ENCODE measurements at regions not wholly inside any gene's neighbourhood (a gene's known extent, or its start where the extent isn't known, plus 50 kb on each side); places are given as distances from the start of the nearest gene placed in this dataset.
"Not testable (repeated sequence)": the region's sequence is repeated elsewhere in the genome, so short reads cannot be mapped to it uniquely, and the experiment has no call there.

DNA sequence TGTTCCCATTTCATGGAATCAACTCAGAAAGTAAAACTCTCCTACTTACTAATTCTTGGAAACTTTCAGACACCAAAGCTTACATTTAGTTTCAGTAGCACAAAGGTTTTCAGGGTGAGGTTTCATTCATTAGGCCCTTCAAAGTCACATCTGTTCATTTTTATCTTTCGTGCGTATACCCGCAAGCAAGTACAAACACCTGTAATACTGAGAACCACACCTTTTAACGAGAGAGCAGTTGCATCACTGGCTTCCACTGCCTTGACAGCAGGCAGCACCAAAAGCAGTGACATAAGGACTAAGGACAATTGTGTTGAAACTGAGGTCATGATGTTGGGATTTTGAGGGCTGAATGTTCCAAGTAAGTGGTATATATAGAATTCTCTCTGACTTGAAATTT is 60.5 kb downstream of the GOLGA6L22 start:
- DNase-seq (ENCODE audit: low spot score) = not testable (repeated sequence)

DNA sequence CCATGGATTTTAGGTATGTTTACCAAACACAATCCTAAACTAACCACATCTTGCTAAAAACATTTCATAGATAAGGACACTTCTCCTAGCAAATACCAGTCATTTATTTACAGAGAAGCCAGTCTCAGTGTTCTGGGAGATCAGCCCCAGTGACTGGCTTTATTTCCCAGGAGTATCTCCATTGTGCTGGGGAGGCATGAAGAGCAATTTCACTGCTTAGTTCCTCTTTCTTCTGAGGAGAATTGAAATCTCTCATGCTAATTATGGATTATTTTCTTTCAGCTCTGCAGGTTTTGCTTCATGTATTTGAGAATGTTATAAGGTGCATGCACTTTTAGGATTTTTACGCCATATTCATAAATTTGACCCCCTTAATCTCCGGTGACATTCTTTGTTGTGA is 67.8 kb downstream of the GOLGA6L22 start:
- DNase-seq (ENCODE audit: low spot score) = not testable (repeated sequence)

DNA sequence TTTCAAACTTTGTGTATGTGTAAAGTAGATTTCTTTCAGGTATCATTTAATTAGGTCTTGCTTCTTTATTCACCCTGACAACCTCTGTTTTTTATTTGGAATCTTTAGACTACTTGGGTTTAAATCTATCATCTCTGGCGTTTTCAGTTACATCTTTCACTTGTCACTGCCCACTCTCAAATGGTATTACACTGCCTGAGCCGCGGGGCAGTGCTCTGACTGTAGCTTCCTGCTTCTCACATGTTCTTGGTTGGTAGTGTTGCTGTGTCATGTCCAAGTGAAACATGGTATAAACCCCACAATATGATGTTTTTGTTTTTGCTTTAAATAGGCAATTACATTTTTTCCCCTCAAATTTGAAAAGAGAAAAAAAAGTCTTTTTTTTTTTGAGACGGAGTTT is 68.3 kb downstream of the GOLGA6L22 start:
- DNase-seq (ENCODE audit: low spot score) = not testable (repeated sequence)

DNA sequence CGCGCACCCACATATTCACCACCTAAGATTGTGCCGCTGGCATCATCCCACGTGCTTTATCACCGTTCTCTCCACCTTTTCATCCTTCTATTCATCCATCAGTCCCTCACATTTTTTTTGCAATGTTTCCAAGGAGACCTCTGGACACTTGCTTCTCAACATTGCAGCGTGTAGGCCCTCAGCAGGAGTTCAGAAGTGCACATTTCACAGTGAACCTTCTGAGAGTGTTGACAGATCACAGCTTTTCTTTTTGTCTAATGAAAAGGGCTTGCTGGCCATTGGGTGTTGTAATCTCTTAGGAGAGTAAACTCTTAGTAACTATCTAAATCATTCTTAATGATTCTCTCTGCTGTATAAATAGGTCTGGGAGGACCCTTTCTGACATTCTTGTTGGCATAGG is 70.5 kb downstream of the GOLGA6L22 start:
- not testable (repeated sequence) for DNase-seq (ENCODE audit: low spot score)

DNA sequence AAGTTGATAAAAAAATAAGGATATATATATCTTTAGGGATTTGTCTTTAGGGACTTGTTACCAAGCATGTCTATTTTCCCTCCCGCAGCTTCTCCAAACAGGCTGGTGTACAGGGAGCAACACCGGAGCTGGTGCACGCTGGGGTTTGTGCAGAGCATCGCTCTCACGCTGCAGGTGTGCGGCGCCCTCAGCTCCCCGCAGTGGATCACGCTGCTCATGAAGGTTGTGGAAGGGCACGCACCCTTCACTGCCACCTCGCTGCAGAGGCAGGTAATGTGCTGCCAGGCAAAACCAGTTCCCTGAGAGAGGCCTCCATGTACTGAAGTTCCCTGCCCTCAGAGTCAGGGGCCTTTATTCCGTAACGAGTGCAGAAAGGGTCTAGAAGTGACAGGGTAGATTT is 101.0 kb downstream of the GOLGA6L22 start:
- DNase-seq (ENCODE audit: low spot score) = not testable (repeated sequence)

DNA sequence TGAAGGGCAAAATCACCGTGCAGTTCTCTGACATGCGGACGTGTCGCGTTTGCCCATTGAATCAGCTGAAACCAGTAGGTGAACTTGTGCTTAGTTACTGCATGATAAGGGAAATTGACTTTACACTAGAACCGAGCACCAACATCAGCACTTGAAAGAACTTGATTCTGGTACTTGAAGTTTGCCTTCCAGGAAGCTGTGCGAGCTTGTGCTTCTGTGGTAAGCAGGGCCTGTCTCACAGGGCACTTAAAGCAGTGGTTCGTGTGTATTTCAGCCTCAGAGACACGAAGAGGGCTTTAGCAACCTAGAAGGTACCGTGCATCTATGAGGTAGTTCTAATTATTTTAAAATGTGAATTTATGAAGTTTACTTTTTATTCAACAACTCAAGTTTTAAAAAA is 103.0 kb downstream of the GOLGA6L22 start:
- DNase-seq (ENCODE audit: low spot score) = not testable (repeated sequence)

DNA sequence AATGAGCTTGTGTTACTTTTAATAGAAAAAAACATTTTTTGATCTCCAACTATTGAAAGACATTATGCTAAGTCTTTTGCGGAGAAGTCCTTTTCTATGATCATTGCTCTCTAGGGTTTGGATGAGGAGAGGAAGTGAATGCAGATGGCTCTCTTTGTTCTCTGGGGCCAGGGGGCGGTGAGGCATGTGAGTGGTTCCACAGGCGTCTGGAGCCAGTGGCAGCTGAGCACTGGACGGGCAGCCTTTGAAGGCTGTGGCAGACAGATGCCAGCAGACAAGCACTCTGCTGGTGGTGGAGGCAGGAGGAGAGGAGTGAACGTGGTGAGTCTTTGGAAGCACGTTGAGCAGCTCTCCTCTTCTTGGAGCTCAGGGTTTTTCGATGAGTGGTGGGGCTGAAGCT is 107.8 kb downstream of the GOLGA6L22 start:
- not testable (repeated sequence) for DNase-seq (ENCODE audit: low spot score)

DNA sequence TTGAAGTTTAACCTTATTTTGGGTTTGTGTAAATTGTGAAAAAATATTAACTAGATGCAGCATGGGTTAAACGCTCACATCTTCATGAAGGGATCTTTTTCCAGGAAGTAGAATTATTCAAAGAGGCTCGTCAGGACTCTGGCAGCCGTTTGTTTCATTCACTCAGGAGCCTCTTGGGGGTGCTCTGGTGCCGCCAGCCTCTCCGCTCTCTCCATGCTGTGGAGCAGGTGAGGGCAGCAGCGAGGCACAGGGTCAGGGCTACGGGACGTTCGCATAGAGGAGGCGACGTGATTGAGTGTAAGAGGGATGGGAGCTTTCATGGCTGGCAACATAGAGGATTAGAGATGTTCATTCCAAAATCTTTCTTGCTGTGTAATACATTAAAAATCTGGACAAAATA is 110.8 kb downstream of the GOLGA6L22 start:
- DNase-seq (ENCODE audit: low spot score) = not testable (repeated sequence)

DNA sequence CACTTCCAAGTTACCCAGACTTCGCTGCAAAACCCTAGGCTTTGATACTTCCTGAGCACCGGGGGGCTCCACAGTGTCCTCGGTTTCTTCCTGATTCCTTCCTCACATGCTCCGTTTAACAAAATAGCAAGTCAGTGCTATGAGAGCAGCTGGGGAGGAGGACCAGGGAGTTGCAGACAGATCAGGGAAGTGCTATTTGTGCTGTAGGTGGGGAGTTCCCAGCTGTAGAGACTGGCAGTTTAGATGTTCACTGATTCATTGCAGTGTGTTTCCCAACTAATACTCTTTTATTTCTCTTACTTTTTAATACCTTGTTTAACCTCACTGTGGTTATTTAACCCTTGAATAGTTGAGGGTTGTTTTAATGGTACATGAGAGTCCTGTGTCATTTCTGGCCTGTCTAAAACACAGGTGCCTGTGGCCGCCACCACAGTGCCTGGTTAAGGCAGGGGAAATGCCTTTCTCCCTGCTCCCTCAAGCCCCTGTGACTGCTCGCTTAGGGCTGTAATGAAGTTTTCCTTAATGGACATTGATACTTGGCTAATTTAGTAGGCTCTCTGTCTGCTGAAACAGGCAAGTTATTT is 113.5 kb downstream of the GOLGA6L22 start:
- DNase-seq (ENCODE audit: low spot score) = not testable (repeated sequence)

DNA sequence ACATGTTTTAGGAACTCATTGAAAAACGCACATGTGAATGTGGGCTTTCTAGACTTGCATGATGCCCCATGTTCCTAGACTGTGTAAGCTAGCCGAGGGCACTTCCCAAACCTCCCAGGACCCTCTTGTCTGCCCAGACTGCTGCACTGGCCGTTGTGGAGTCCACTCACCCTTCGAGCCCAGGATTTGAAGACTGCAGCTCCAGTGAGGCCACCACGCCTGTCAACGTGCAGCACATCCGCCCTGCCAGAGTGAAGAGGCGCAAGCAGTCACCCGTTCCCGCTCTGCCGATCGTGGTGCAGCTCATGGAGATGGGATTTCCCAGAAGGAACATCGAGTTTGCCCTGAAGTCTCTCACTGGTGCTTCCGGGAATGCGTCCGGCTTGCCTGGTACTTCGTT is 114.1 kb downstream of the GOLGA6L22 start:
- DNase-seq (ENCODE audit: low spot score) = not testable (repeated sequence)

DNA sequence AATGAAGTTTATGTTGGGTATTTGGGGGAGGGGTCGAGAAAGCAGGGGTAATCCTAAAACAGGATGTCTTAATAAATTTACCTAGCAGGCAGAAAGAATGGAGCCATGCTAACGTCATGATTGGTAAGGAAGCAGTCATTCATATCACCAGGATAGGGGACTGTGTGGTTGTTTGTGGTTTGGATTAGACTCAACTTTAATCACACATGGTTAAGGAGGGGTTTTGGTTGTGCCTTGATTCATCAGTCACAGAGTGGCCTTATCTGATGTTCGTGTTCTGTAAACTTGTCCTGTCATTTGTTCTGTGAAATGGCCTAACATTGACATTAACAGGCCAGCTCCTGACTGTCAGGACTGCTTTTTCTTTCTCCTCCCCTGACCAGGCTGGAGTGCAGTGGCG is 119.1 kb downstream of the GOLGA6L22 start:
- DNase-seq (ENCODE audit: low spot score) = not testable (repeated sequence)

DNA sequence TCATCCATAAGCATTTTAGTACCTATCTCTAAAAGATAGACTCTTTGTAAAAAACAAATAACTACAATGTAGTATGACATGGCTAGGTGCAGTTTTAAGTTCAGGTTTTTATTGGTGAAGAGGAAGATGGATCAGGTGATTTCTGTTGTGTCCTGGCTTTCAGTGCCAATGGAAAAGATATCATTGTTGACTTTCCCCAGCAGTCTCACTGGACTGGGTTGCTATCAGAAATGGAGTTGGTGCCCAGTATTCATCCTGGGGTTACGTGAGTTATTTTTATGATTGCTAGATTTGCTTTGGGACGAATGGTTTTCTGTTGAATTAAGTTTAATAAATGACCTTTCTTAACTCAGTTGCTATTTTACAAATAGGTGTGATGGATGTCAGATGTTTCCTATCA is 120.5 kb downstream of the GOLGA6L22 start:
- DNase-seq (ENCODE audit: low spot score) = not testable (repeated sequence)

DNA sequence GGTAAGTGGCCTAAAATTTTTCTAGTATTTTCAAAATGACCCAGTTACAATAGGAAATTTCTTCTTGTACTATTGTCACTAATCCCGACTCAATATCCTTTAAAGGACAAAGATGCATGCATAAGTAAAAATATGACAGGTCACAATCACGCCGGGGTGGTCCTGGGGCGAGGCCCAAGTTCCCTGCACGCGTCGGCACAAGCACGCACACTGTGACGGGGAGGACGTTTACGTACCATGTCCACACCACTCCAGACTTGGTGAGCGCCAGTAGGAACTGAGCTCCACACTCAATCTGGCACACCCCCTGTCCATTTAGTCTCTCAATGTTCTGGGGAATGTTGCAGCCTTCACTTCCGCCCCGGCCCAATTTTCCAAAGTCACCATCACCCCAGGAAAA is 128.7 kb downstream of the GOLGA6L22 start:
- not testable (repeated sequence) for DNase-seq (ENCODE audit: low spot score)

DNA sequence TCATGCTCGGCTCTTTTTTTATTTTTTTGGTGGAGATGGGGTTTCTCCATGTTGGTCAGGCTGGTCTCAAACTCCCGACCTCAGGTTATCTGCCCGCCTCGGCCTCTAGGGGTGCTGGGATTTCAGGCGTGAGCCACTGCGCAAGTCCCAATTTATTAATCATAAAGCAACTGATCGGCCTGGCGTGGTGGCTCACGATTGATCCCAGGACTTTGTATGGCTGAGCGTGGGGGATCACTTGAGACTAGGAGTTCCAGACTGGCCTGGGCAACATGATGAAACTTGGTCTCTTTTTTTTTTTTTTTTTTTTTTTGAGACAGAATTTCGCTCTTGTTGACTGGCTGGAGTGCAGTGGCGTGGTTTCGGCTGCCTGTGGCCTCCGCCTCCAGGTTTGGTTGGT is 139.8 kb downstream of the GOLGA6L22 start:
- not testable (repeated sequence) for DNase-seq (ENCODE audit: low spot score)

DNA sequence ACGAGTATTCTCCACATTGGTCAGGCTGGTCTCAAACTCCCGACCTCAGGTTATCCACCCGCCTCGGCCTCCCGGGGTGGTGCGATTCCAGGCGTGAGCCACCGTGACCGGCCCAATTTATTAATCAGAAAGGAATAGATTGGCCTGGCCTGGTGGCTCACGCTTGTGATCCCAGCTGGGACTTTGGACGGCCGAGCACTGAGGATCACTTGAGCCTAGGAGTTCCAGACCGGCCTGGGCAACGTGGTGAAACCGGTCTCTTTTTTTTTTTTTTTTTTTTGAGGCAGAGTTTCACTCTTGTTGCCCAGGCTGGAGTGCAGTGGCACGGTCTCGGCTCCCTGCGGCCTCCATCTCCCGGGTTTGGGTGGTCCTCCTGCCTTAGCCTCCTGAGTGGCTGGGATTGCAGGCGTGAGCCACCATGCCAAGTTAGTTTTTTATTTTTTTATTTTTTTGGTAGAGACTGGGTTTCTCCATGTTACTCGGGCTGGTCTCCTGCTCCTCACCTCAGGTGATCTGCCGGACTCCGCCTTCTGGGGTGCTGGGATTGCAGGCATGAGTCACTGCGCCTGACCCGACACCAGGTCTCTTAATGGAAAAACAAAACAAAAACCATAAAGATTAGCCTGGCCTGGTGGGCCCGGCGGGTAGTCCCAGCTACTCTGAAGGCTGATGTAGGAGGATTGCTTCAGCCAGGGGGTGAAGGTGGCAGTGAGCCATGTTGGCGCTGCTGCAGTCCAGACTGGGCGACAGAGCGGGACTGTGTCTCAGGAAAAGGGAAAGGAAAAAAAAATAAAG is 141.0 kb downstream of the GOLGA6L22 start:
- DNase-seq (ENCODE audit: low spot score) = peak; percentile 20

DNA sequence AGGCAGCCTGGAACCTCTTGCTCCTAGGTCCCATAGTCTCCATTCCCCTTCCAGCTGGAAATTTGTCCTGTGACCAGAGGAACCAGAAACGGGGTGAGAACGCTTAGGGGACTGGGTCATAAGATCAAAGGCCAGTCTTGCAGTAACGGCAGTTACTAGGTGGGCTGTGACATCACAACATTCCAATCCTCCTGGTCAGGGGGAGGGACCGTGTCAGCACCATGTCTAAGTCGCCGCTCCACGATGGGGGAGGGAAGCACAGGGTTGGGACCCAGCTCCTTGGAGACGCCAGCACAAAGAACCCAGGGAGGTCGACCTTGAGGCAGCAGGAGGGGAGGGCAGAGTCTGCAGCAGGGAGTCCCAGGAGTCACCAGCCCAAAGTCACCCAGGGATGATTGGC is 158.3 kb downstream of the GOLGA6L22 start:
- not testable (repeated sequence) for DNase-seq (ENCODE audit: low spot score)

DNA sequence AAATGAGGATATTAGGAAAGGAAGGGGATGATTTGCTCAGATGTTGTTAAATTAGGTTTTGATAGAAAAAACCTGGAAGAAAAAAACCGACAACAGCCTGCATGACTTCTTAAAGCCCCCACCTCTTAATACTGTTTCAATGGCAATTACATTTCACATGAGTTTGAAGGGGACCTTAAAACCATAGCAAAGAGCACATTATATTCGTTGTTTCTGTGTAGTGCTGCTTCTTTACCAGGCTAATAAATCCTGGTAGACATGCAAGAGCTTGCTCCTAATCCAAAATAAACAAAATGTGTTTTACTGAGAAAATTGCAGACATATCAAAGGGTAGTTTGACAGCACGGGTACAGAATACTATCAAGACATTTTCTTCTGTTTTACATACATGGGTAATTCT is 154.7 kb upstream of the NIPA1 start:
- DNase-seq (ENCODE audit: low spot score) = not testable (repeated sequence)

DNA sequence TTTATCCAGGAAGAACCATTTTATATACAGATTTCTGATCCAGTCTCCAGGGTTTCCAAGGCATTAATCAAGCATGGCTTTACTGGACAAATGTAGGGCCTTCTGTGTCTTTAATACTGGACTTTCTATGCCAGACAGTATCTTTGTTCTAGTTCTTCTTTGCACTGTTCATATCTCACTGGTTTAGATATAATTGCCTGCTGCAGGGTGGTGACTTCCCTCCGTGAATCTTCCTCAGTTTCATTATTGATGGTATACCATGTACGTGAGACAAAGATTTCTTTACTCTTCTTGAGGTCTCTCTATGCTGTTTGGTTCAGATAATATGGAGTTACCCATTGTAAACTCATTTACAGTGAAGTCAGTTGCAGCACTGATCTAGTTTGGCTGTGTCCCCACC is 146.5 kb upstream of the NIPA1 start:
- DNase-seq (ENCODE audit: low spot score) = not testable (repeated sequence)

DNA sequence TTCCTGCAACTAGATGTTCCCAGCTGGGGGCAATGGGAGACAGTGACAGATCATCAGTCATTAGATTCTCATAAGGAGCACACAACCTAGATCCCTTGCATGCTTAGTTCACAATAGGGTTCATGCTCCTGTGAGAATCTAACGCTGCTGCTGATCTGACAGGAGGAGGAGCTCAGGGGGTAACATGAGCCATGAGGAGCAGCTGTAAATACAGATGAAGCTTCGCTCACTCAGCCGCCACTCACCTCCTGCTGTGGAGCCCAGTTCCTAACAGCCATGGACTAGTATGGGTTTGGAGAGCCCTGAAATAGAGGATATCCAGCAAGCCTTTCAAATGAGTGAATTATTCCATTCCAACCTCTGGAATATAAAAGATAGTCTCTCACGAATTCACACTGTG is 137.0 kb upstream of the NIPA1 start:
- DNase-seq (ENCODE audit: low spot score) = not testable (repeated sequence)

DNA sequence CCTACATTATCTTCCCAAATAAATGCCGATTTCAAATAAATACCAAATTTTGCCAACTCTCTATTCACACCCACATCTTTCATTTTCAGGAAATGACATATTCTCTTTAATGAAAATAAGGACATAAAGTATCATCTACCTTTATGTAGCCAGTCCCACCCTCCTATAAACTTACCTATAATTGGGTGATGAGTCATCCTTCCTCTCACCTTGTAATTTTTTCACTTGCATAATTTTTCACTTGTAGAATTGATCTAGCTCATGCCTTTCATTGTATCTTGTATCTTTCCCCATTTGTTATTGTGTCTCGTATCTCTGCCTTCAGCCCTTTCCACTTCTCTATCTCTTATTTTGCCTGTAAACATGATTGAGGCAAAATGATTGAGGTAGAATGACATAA is 135.3 kb upstream of the NIPA1 start:
- not testable (repeated sequence) for DNase-seq (ENCODE audit: low spot score)

DNA sequence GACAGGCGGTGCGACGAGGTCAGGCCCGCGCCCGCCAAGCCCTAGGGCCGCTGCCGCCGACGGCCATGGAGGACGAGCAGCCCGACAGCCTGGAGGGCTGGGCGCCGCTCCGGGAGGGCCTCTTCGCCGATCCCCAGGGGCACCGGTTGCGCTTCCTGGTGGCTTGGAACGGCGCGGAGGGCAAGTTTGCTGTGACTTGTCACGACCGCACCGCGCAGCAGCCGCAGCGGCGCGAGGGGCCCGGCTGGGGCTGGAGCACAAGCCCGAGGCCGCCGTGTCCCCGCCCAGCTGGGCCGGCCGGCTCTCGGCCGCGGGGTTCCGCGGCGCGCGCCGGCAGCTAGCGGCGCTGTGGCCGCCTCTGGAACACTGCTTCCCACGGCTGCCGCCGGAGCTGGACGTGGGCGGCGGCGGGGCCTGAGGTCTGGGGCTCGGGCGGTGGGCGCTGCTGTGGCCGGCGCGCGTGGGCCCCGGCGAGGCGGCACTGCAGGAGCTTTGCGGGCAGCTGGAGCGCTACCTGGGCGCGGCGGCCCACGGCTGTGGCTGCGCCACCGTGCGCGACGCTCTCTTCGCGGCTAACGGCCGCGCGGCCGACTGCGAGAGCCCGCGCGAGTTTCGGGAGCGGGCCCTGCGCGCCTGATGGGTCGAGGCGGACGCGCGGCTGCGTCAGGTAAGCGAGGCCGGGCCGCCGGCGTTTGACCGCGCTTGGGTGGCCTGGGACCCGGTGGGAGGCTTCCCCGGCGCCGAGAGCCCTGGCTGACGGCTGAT is 122.0 kb upstream of the NIPA1 start:
- not testable (repeated sequence) for DNase-seq (ENCODE audit: low spot score)

DNA sequence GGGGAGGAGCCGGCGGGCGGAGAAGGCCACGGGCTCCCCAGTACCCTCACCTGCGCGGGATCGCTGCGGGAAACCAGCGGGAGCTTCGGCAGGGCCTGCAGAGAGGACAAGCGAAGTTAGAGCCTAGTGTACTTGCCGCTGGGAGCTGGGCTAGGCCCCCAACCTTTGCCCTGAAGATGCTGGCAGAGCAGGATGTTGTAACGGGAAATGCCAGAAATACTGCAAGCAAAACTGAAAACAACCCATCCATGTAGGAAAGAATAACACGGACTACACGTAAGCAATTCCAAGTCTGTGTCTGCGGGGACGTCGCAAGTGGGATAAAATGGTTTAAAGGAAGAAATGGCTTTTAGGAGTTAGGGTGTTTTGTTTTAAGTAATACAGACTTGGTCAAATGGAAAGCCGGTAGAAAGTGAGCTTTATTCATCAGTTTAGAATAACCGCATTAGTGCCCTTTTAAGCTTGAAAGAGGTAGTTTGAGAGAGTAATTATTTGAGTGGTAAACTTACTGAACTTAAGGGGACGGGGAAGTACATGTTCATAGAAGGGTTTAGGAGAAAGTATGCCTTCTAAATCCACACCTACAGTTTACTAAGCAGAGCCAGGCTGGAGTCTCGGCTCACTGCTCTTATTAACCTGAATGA is 121.3 kb upstream of the NIPA1 start:
- DNase-seq (ENCODE audit: low spot score) = peak; percentile 48
